Ascending aorta (tissue), 2 donors: ENCODE measurements at regions not wholly inside any gene's neighbourhood (a gene's known extent, or its start where the extent isn't known, plus 50 kb on each side); places are given as distances from the start of the nearest gene placed in this dataset.

Experiments
- DNase-seq, 2 donors: peaks; one replicate each; pipeline ENCODE4 v3.0.0-alpha.2; 2019; ENCODE audit warnings: low spot score in 2 of 2
- H3K27ac ChIP-seq, 2 donors: fragments of 200-600 bp; sonication (generic); one replicate each; pipeline ENCODE4 v1.5.1; 2016 to 2017; ENCODE audit warnings: mild to moderate bottlenecking in 1 of 2
- H3K27me3 ChIP-seq: fragments of 200-600 bp; sonication (generic); one replicate; pipeline ENCODE4 v1.5.1; 2017
- H3K36me3 ChIP-seq, 2 donors: fragments of 200-600 bp; sonication (generic); one replicate each; pipeline ENCODE4 v1.5.1; 2016
- H3K4me1 ChIP-seq, 2 donors: fragments of 200-600 bp; sonication (generic); one replicate each; pipeline ENCODE4 v1.5.1; 2016 to 2017; ENCODE audit warnings: mild to moderate bottlenecking in 1 of 2
- H3K4me3 ChIP-seq, 2 donors: fragments of 200-600 bp; sonication (generic); one replicate each; pipeline ENCODE4 v1.5.1; 2016 to 2017; ENCODE audit warnings: mild to moderate bottlenecking in 1 of 2
- H3K9me3 ChIP-seq, 2 donors: fragments of 200-600 bp; sonication (generic); one replicate each; pipeline ENCODE4 v1.5.1; 2016
- intact Hi-C: fragments of 100-400 bp; cut with DNase I; formaldehyde crosslinking; loops from one replicate; pipeline ENCODE4 v1.15.1; 2023
- TF ChIP-seq, protein P1 (sequence below), 3 experiments: fragments of 200-600 bp in 2 of 3; fragments of 450-650 bp in 1 of 3; sonication (generic) in 2 of 3; IDR thresholded peaks; one replicate each; pipeline ENCODE4 v1.5.1; 2016 to 2019; ENCODE audit warnings: antibody characterized with exemption in 3 of 3, mild to moderate bottlenecking in 1 of 3, moderate library complexity in 1 of 3

DNA sequence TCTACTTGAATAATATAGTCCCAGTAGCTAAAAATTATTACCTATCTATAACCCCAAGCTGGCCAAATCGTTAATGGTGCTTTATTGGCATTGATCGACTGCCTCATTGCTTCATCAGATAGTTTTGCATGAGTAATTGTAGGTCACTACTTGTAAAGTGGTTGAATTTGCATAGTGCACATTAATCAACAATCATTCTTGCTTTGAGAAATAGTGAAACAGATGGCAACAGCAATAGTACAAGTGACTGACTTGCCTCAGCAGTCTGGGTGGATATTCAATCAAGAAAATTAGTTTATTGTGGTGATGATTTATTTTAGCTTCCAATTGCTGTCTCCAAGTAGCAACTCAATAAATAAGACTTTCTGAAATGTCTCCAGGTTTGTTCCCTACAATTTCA is 117.8 kb upstream of the NRXN1 start:
- Histone ChIP-seq H3K9me3 (no peaks in the 10 kb centered on the region), H3K36me3 (no peaks in the 10 kb centered on the region), H3K4me3 (no peak overlapping the region), H3K27me3 (no peaks in the 10 kb centered on the region), H3K27ac (no peak overlapping the region), H3K4me1 (no peaks in the 10 kb centered on the region)
- DNase-seq: no peak
- TF ChIP-seq, protein P1, sequence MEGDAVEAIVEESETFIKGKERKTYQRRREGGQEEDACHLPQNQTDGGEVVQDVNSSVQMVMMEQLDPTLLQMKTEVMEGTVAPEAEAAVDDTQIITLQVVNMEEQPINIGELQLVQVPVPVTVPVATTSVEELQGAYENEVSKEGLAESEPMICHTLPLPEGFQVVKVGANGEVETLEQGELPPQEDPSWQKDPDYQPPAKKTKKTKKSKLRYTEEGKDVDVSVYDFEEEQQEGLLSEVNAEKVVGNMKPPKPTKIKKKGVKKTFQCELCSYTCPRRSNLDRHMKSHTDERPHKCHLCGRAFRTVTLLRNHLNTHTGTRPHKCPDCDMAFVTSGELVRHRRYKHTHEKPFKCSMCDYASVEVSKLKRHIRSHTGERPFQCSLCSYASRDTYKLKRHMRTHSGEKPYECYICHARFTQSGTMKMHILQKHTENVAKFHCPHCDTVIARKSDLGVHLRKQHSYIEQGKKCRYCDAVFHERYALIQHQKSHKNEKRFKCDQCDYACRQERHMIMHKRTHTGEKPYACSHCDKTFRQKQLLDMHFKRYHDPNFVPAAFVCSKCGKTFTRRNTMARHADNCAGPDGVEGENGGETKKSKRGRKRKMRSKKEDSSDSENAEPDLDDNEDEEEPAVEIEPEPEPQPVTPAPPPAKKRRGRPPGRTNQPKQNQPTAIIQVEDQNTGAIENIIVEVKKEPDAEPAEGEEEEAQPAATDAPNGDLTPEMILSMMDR (IDR thresholded peaks at IDR 0.05): no peak
- intact Hi-C loops: no loop called here

DNA sequence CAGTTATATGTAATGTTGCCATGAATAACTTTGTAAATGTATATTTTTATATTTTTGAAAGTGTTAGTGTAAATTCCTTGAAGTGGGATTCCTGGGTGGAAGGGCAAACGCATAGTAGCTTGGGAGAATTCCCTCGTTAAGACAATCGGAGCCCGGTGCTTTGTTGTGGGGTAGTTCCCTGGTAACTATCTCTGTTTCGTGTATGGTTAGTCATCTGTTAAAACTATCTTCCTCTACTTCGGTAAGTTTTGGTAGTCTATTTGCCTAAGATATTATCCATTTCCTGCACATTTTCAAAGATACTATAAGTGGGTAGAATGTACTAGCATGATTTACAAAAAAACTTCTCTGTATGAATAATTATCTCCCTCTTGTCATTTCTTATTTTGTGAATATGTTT is 113.8 kb upstream of the NRXN1 start:
- Histone ChIP-seq H3K36me3 (no peaks in the 10 kb centered on the region), H3K4me1 (no peaks in the 10 kb centered on the region), H3K27ac (no peak overlapping the region), H3K4me3 (no peak overlapping the region), H3K27me3 (no peaks in the 10 kb centered on the region), H3K9me3 (no peaks in the 10 kb centered on the region)
- TF ChIP-seq, protein P1 (IDR thresholded peaks at IDR 0.05): no peak
- intact Hi-C loops: no loop called here
- no peak for DNase-seq

DNA sequence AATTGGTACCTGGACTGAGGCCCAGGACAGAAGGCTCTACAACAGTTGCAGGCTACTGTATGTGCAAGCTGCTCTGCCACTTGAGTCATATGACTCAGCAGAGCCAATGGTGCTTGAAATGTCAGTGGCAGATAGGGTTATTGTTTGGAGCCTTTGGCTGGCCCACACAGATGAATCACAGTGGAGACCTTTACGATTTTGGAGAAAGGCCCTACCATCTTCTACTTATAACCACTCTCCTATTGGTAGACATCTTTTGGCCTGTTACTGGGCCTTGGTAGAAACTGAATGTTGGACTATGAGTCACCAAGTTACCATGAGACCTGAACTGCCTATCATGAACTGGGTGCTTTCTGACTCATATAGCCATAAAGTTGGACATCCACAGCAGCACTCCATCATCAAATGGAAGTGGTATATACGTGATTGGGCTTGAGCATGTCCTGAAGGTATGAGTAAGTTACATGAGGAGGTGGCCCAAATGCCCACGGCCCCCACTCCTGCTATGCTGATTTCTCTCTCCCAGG is 88.9 kb upstream of the NRXN1 start:
- intact Hi-C loops: no loop called here
- Histone ChIP-seq H3K4me3 (no peak overlapping the region), H3K9me3 (no peaks in the 10 kb centered on the region), H3K4me1 (no peaks in the 10 kb centered on the region), H3K27ac (no peak overlapping the region), H3K27me3 (no peaks in the 10 kb centered on the region), H3K36me3 (no peaks in the 10 kb centered on the region)
- TF ChIP-seq, protein P1 (IDR thresholded peaks at IDR 0.05): no peak
- DNase-seq: no peak

DNA sequence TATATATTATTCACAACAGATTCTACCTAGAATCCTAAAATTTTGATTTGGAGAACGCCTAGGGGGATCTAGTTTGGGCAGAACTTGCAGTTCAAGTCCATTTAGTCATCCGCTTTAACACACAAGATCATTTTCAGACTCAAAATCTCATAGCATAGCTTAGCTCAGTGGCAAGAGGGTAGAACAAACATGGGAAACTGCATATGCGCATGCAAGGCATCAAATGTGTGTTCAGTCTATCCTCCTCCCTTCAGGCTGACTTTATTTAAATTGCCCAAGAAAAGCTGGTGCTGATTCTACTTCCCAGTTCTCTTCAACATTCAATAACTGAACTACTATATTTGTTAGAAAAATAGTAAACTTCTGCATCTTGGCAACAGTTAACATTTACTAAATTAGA is 79.6 kb upstream of the NRXN1 start:
- Histone ChIP-seq H3K4me1 (no peaks in the 10 kb centered on the region), H3K9me3 (no peaks in the 10 kb centered on the region), H3K4me3 (no peak overlapping the region), H3K27me3 (no peaks in the 10 kb centered on the region), H3K36me3 (no peaks in the 10 kb centered on the region), H3K27ac (no peak overlapping the region)
- intact Hi-C loops: no loop called here
- TF ChIP-seq, protein P1 (IDR thresholded peaks at IDR 0.05): no peak
- no peak for DNase-seq

DNA sequence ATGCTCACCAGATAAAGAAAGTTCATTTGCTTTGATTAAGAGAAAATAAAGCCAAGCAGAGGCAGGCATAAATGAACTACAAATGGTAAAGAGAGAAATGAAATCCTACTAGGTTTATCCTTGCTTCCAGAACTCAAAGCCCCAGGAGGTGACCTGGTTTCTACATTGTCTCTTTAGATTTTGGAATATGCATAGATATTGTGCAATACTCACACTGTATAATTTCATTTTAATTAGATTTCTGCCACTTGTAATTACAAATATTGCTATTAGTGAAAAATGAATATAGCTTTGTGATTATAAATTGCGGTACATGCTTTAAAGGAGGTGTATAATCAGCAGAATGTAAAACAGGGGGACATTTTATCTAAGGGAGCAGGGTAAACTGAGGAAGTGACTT is 76.9 kb upstream of the NRXN1 start:
- H3K9me3 ChIP-seq: no peaks in the 10 kb centered on the region
- no peak overlapping the region for H3K27ac ChIP-seq
- TF ChIP-seq, protein P1 (IDR thresholded peaks at IDR 0.05): no peak
- no peak overlapping the region for H3K4me3 ChIP-seq
- H3K36me3 ChIP-seq: no peaks in the 10 kb centered on the region
- H3K4me1 ChIP-seq: no peaks in the 10 kb centered on the region
- intact Hi-C loops: no loop called here
- H3K27me3 ChIP-seq: no peaks in the 10 kb centered on the region
- DNase-seq: no peak

DNA sequence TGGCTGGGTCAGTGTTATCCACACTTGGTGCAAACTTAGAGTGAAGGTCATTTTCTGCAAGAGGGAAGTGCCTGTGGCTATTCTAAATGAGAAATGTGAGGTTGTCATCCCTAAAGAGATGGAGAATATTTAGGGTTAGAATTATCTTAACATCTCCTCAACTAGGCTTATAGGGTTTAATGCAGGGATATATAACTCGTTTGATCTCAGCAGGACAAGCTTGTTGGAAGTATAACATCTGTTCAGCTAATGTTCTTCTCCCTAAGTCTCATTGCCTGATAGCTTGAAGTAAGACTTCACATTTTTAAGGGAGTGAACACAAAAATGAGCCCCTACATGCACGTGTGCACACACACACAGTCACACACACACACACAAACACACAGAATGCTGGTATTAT is 75.9 kb upstream of the NRXN1 start:
- Histone ChIP-seq H3K4me1 (no peaks in the 10 kb centered on the region), H3K9me3 (no peaks in the 10 kb centered on the region), H3K27ac (no peak overlapping the region), H3K4me3 (no peak overlapping the region), H3K27me3 (no peaks in the 10 kb centered on the region), H3K36me3 (no peaks in the 10 kb centered on the region)
- TF ChIP-seq, protein P1 (IDR thresholded peaks at IDR 0.05): no peak
- intact Hi-C loops: no loop called here
- no peak for DNase-seq
